ENCODE measurements at regions not wholly inside any gene's neighbourhood (a gene's known extent, or its start where the extent isn't known, plus 50 kb on each side); places are given as distances from the start of the nearest gene placed in this dataset.

- Histone ChIP-seq H3K27ac (no peak overlapping the region), H3K36me3 (no peaks in the 10 kb centered on the region), H3K4me3 (no peak overlapping the region), H3K4me1 (no peaks in the 10 kb centered on the region), H3K9me3 (no peaks in the 10 kb centered on the region), H3K27me3 (ENCODE audit: low read depth) (no peaks in the 10 kb centered on the region)
- intact Hi-C loops (cut with DNase I) = no loop called here
- DNase-seq = no peak
- no peak for TF ChIP-seq CTCF (IDR thresholded peaks at IDR 0.05)
- ATAC-seq = no peak
Observed at GRCh38 chr15:69732133-69732532, 279.5 kb downstream of the RPLP1 start.

- Histone ChIP-seq H3K27me3 (ENCODE audit: low read depth) (no peaks in the 10 kb centered on the region), H3K4me3 (no peak overlapping the region), H3K4me1 (no peaks in the 10 kb centered on the region), H3K27ac (no peak overlapping the region), H3K36me3 (no peaks in the 10 kb centered on the region), H3K9me3 (no peaks in the 10 kb centered on the region)
- intact Hi-C loops (cut with DNase I) = no loop called here
- no peak for DNase-seq
- TF ChIP-seq CTCF (IDR thresholded peaks at IDR 0.05) = no peak
- ATAC-seq = no peak
Observed at GRCh38 chr15:69734699-69735098, 282.1 kb downstream of the RPLP1 start.

GRCh38 chr15:69735121-69735520 lies 282.5 kb downstream of the RPLP1 start:
- H3K27ac ChIP-seq = no peak overlapping the region
- H3K27me3 ChIP-seq (ENCODE audit: low read depth) = no peaks in the 10 kb centered on the region
- H3K4me1 ChIP-seq = no peaks in the 10 kb centered on the region
- no peak for ATAC-seq
- no peaks in the 10 kb centered on the region for H3K36me3 ChIP-seq
- no peak overlapping the region for H3K4me3 ChIP-seq
- intact Hi-C loops (cut with DNase I) = no loop called here
- DNase-seq = no peak
- no peak for TF ChIP-seq CTCF (IDR thresholded peaks at IDR 0.05)
- H3K9me3 ChIP-seq = peaks cover under 1% of the 10 kb centered on the region

GRCh38 chr15:69736161-69736560 lies 283.5 kb downstream of the RPLP1 start:
- no peak overlapping the region for H3K4me3 ChIP-seq
- intact Hi-C loops (cut with DNase I) = no loop called here
- no peak for TF ChIP-seq CTCF (IDR thresholded peaks at IDR 0.05)

GRCh38 chr15:69737916-69738315 lies 285.3 kb downstream of the RPLP1 start:
- peaks cover 7% of the 10 kb centered on the region for H3K9me3 ChIP-seq

More at GRCh38 chr15:69736161-69736560, 283.5 kb downstream of the RPLP1 start:
- DNase-seq = no peak
- no peaks in the 10 kb centered on the region for H3K36me3 ChIP-seq
- no peak overlapping the region for H3K27ac ChIP-seq
- no peaks in the 10 kb centered on the region for H3K27me3 ChIP-seq (ENCODE audit: low read depth)
- H3K4me1 ChIP-seq = no peaks in the 10 kb centered on the region
- H3K9me3 ChIP-seq = peaks cover 7% of the 10 kb centered on the region
- no peak for ATAC-seq

More at GRCh38 chr15:69737916-69738315, 285.3 kb downstream of the RPLP1 start:
- Histone ChIP-seq H3K27me3 (ENCODE audit: low read depth) (no peaks in the 10 kb centered on the region), H3K4me3 (no peak overlapping the region), H3K36me3 (no peaks in the 10 kb centered on the region), H3K4me1 (no peaks in the 10 kb centered on the region), H3K27ac (no peak overlapping the region)
- TF ChIP-seq CTCF (IDR thresholded peaks at IDR 0.05) = no peak
- intact Hi-C loops (cut with DNase I) = no loop called here
- ATAC-seq (no peak), DNase-seq (no peak)
